ENCODE measurements at regions not wholly inside any gene's neighbourhood (a gene's known extent, or its start where the extent isn't known, plus 50 kb on each side); places are given as distances from the start of the nearest gene placed in this dataset.

GRCh38 chr3:160127308-160127707, 97.9 kb upstream of the C3orf80 start:
- intact Hi-C loops (cut with micrococcal nuclease; ENCODE audit: unreplicated experiment) = no loop called here
- CTCF ChIA-PET (ENCODE audit: unreplicated experiment) = no interaction called here
- no TSS peak for BruUV-seq (replicated peaks)

GRCh38 chr3:160128056-160128455, 97.2 kb upstream of the C3orf80 start:
- Histone ChIP-seq H3K4me3 (ENCODE audit: low read depth, low read length, poor library complexity, severe bottlenecking) (no peak overlapping the region), H3K36me3 (ENCODE audit: insufficient read depth, low read length) (no peaks in the 10 kb centered on the region), H3K27ac (ENCODE audit: low read depth, low read length, poor library complexity, severe bottlenecking) (no peak overlapping the region), H4K20me1 (ENCODE audit: insufficient read depth, low read length) (no peaks in the 10 kb centered on the region), H2AFZ (ENCODE audit: low read length) (no peak overlapping the region), H3K4me2 (ENCODE audit: low read length) (no peak overlapping the region), H3K9me3 (ENCODE audit: low read length) (no peaks in the 10 kb centered on the region), H3K4me1 (ENCODE audit: insufficient read depth, low read length, poor library complexity, severe bottlenecking) (peaks cover 12% of the 10 kb centered on the region), H3K9me2 (ENCODE audit: insufficient read depth, low read length) (no peaks in the 10 kb centered on the region), H3K79me2 (ENCODE audit: insufficient read depth, low read depth, low read length) (no peaks in the 10 kb centered on the region)
- ChIA-PET POLR2A (no interaction called here), CTCF (ENCODE audit: unreplicated experiment) (no interaction called here)
- intact Hi-C loops (cut with micrococcal nuclease; ENCODE audit: unreplicated experiment) = no loop called here
- TF ChIP-seq, protein P1, sequence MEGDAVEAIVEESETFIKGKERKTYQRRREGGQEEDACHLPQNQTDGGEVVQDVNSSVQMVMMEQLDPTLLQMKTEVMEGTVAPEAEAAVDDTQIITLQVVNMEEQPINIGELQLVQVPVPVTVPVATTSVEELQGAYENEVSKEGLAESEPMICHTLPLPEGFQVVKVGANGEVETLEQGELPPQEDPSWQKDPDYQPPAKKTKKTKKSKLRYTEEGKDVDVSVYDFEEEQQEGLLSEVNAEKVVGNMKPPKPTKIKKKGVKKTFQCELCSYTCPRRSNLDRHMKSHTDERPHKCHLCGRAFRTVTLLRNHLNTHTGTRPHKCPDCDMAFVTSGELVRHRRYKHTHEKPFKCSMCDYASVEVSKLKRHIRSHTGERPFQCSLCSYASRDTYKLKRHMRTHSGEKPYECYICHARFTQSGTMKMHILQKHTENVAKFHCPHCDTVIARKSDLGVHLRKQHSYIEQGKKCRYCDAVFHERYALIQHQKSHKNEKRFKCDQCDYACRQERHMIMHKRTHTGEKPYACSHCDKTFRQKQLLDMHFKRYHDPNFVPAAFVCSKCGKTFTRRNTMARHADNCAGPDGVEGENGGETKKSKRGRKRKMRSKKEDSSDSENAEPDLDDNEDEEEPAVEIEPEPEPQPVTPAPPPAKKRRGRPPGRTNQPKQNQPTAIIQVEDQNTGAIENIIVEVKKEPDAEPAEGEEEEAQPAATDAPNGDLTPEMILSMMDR (conservative IDR thresholded peaks at IDR 0.05; ENCODE audit: low read length) = no peak
- TF ChIP-seq EZH2phosphoT487 (IDR thresholded peaks at IDR 0.05; ENCODE audit: borderline replicate concordance, low read depth, low read length) = no peak
- no TSS peak for BruUV-seq (replicated peaks)
- no peak for DNase-seq (ENCODE audit: low spot score)

More at GRCh38 chr3:160127308-160127707, 97.9 kb upstream of the C3orf80 start:
- no peaks in the 10 kb centered on the region for H3K9me3 ChIP-seq (ENCODE audit: low read length)
- no peak overlapping the region for H3K4me2 ChIP-seq (ENCODE audit: low read length)
- peaks cover 12% of the 10 kb centered on the region for H3K4me1 ChIP-seq (ENCODE audit: insufficient read depth, low read length, poor library complexity, severe bottlenecking)
- no peaks in the 10 kb centered on the region for H3K36me3 ChIP-seq (ENCODE audit: insufficient read depth, low read length)
- H2AFZ ChIP-seq (ENCODE audit: low read length) = no peak overlapping the region
- no peak overlapping the region for H3K27ac ChIP-seq (ENCODE audit: low read depth, low read length, poor library complexity, severe bottlenecking)
- H3K9me2 ChIP-seq (ENCODE audit: insufficient read depth, low read length) = no peaks in the 10 kb centered on the region
- H4K20me1 ChIP-seq (ENCODE audit: insufficient read depth, low read length) = no peaks in the 10 kb centered on the region
- no peak for DNase-seq (ENCODE audit: low spot score)
- no peak for TF ChIP-seq EZH2phosphoT487 (IDR thresholded peaks at IDR 0.05; ENCODE audit: borderline replicate concordance, low read depth, low read length)
- TF ChIP-seq, protein P1 (conservative IDR thresholded peaks at IDR 0.05; ENCODE audit: low read length) = no peak
- H3K4me3 ChIP-seq (ENCODE audit: low read depth, low read length, poor library complexity, severe bottlenecking) = no peak overlapping the region
- no peaks in the 10 kb centered on the region for H3K79me2 ChIP-seq (ENCODE audit: insufficient read depth, low read depth, low read length)
- POLR2A ChIA-PET = no interaction called here

DNA sequence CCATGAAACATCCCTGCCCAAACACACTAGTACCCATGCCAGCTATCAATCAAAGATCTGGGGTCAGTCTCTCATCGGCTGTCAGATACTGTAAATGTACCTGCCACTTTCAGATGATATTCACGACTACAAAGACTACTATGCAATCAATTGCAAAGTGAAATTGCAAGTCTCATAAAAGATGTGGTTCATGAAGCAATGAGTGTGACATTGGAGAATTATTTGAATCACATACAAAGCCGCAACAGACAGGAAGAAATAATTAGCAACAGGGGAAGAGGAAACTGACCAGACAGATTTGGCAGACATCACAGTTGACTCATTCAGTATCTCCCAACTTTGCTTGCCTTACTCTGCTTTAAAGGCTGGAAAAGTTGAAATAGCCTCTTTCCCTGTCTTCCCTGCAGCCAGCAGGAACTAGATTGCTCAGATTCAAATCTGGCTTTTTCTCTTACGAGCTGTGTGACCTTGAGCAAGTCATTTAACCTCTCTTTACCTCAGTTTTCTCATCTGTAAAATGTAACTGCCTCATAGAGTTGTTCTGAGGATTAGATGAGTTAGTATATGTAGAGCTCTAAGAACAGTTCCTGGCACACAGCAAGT, 95.7 kb upstream of the C3orf80 start:
- no TSS peak for BruUV-seq (replicated peaks)
- peak overlapping the region; percentile 84 for H2AFZ ChIP-seq (ENCODE audit: low read length)
- DNase-seq (ENCODE audit: low spot score) = no peak
- no peak overlapping the region for H3K4me3 ChIP-seq (ENCODE audit: low read depth, low read length, poor library complexity, severe bottlenecking)
- ChIA-PET CTCF (ENCODE audit: unreplicated experiment) (interaction anchor here (0.5 kb wide), 1 partner anchor 1724 kb away, joined by 4 read pairs; no protein-coding TSS in a partner anchor), POLR2A (interaction anchor here (0.6 to 0.7 kb wide), 2 partner anchors 14 to 25 kb away, joined by 3 to 4 read pairs; no protein-coding TSS in a partner anchor)
- H3K9me3 ChIP-seq (ENCODE audit: low read length) = no peaks in the 10 kb centered on the region
- intact Hi-C loops (cut with micrococcal nuclease; ENCODE audit: unreplicated experiment) = no loop called here
- no peaks in the 10 kb centered on the region for H3K79me2 ChIP-seq (ENCODE audit: insufficient read depth, low read depth, low read length)
- peaks cover 12% of the 10 kb centered on the region for H3K4me1 ChIP-seq (ENCODE audit: insufficient read depth, low read length, poor library complexity, severe bottlenecking)
- H4K20me1 ChIP-seq (ENCODE audit: insufficient read depth, low read length) = no peaks in the 10 kb centered on the region
- H3K4me2 ChIP-seq (ENCODE audit: low read length) = peak overlapping the region; percentile 56
- no peaks in the 10 kb centered on the region for H3K36me3 ChIP-seq (ENCODE audit: insufficient read depth, low read length)
- no peaks in the 10 kb centered on the region for H3K9me2 ChIP-seq (ENCODE audit: insufficient read depth, low read length)
- no peak overlapping the region for H3K27ac ChIP-seq (ENCODE audit: low read depth, low read length, poor library complexity, severe bottlenecking)
- no peak for TF ChIP-seq EZH2phosphoT487 (IDR thresholded peaks at IDR 0.05; ENCODE audit: borderline replicate concordance, low read depth, low read length)
- TF ChIP-seq, protein P1 (conservative IDR thresholded peaks at IDR 0.05; ENCODE audit: low read length) = no peak
